PC-3 (cell line): ENCODE measurements at regions not wholly inside any gene's neighbourhood (a gene's known extent, or its start where the extent isn't known, plus 50 kb on each side); places are given as distances from the start of the nearest gene placed in this dataset.

Experiments used
- ATAC-seq: fragments of 200-7000 bp; cut with Tn5 transposase; 2 replicates; pipeline ENCODE4 v1.9.1; 2020; ENCODE audit warnings: mild to moderate bottlenecking, moderate library complexity
- BruUV-seq: library from RNA; stranded (reverse); fragments of 400-500 nt; replicated peaks from 2 replicates; lab custom pipeline; 2021; lab: Mats Ljungman, UMichigan
- CTCF ChIA-PET: fragments of 300-600 bp; sonication (Branson Sonifier 250); formaldehyde crosslinking; loops from one replicate; lab custom pipeline; 2022; ENCODE audit warnings: antibody characterized with exemption; lab: Charles Lee
- POLR2A ChIA-PET: fragments of 300-600 bp; sonication (Branson Sonifier 250); formaldehyde crosslinking; loops from one replicate; lab custom pipeline; 2022; ENCODE audit warnings: antibody characterized with exemption; ENCODE audit not compliant: unreplicated experiment; lab: Charles Lee
- DNase-seq: peaks from one replicate; pipeline ENCODE4 v3.0.0-alpha.2; 2015
- H2AFZ ChIP-seq: fragments of 300-600 bp; sonication (generic); 2 replicates; pipeline ENCODE4 v1.6.0; 2016; ENCODE audit warnings: antibody characterized with exemption, low read length
- H3F3A ChIP-seq: fragments of 300-600 bp; sonication (generic); one replicate; pipeline ENCODE4 v1.6.0; 2017; ENCODE audit warnings: antibody characterized with exemption, low read length, control low read depth, mild to moderate bottlenecking; ENCODE audit not compliant: unreplicated experiment
- H3K27ac ChIP-seq: fragments of 300-600 bp; sonication (generic); 2 replicates; pipeline ENCODE4 v1.5.1; 2016; ENCODE audit warnings: mild to moderate bottlenecking, low read length
- H3K27me3 ChIP-seq: fragments of 300-600 bp; sonication (generic); 2 replicates; pipeline ENCODE4 v1.6.1; 2016; ENCODE audit warnings: low read length, mixed read lengths
- H3K36me3 ChIP-seq: fragments of 300-600 bp; sonication (generic); 2 replicates; pipeline ENCODE4 v1.6.1; 2016; ENCODE audit warnings: low read depth, mixed run types, low read length, mixed read lengths
- H3K4me1 ChIP-seq: fragments of 300-600 bp; sonication (generic); 2 replicates; pipeline ENCODE4 v1.5.1; 2016; ENCODE audit warnings: low read length; ENCODE audit not compliant: insufficient read depth
- H3K4me2 ChIP-seq: fragments of 300-600 bp; sonication (generic); 2 replicates; pipeline ENCODE4 v1.6.0; 2016; ENCODE audit warnings: low read length
- H3K4me3 ChIP-seq: fragments of 300-600 bp; sonication (generic); 2 replicates; pipeline ENCODE4 v1.5.1; 2016; ENCODE audit warnings: mild to moderate bottlenecking, low read length, mixed read lengths
- H3K79me2 ChIP-seq: fragments of 300-600 bp; sonication (generic); 2 replicates; pipeline ENCODE4 v1.6.1; 2017; ENCODE audit warnings: low read length, mixed read lengths
- H3K9ac ChIP-seq: fragments of 300-600 bp; sonication (generic); 2 replicates; pipeline ENCODE4 v1.6.0; 2016; ENCODE audit warnings: mild to moderate bottlenecking, low read length
- H3K9me2 ChIP-seq: fragments of 300-600 bp; sonication (generic); replicated peaks from 2 replicates; pipeline ENCODE4 v1.6.1; 2016; ENCODE audit warnings: mixed run types, low read length, mixed read lengths
- H3K9me3 ChIP-seq: fragments of 300-600 bp; sonication (generic); 2 replicates; pipeline ENCODE4 v1.6.1; 2016; ENCODE audit warnings: low read length, mixed read lengths
- H4K20me1 ChIP-seq: fragments of 300-600 bp; sonication (generic); 2 replicates; pipeline ENCODE4 v1.6.1; 2016; ENCODE audit warnings: low read length, mixed read lengths
- EZH2 ChIP-seq: fragments of 300-600 bp; sonication (generic); IDR thresholded peaks from one replicate; pipeline ENCODE4 v1.6.1; 2017; ENCODE audit warnings: antibody characterized with exemption, mild to moderate bottlenecking, low read length; ENCODE audit not compliant: unreplicated experiment
- EZH2phosphoT487 ChIP-seq: fragments of 300-600 bp; sonication (generic); IDR thresholded peaks from 2 replicates; pipeline ENCODE4 v1.6.1; 2018; ENCODE audit warnings: mild to moderate bottlenecking, antibody characterized with exemption, low read length, borderline replicate concordance
- intact Hi-C: fragments of 100-400 bp; cut with micrococcal nuclease; formaldehyde crosslinking; loops from 2 replicates; pipeline ENCODE4 v1.9.0; 2023
- TF ChIP-seq, protein P1 (sequence below): fragments of 300-600 bp; sonication (generic); conservative IDR thresholded peaks from 2 replicates; pipeline ENCODE4 v1.5.1; 2017; ENCODE audit warnings: antibody characterized with exemption, low read depth, mild to moderate bottlenecking, low read length

DNA sequence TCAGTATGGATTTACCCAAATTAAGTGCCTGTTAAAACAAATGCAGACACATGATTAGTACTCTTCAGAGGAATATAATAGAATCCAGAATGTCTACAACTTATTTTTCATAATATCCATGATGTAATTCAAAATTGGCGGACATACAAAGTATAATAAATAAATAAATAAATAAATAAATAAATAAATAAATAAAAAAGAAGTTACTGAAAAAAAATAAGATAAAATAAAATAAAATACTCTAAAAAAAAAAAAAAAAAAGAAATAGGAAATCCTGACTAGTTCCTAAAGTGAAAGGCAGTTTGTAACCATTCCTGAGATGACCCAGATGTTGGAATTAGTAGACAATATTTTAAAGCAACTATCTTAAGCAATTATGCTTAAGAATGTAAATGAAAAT lies 219.0 kb upstream of the SPAG17 start:
- Histone ChIP-seq H3K27me3 (peaks cover 7% of the 10 kb centered on the region; the same call in 1 of the 2 replicates), H3K4me3 (no peak overlapping the region), H3K36me3 (no peaks in the 10 kb centered on the region), H2AFZ (no peak overlapping the region), H3K79me2 (no peaks in the 10 kb centered on the region), H3K27ac (no peak overlapping the region), H3K4me2 (no peak overlapping the region), H3K9me2 (no peaks in the 10 kb centered on the region), H4K20me1 (no peaks in the 10 kb centered on the region), H3K9me3 (no peaks in the 10 kb centered on the region), H3K9ac (no peak overlapping the region), H3F3A (no peaks in the 10 kb centered on the region), H3K4me1 (no peaks in the 10 kb centered on the region)
- no peak for DNase-seq
- BruUV-seq, result no TSS peak
- TF ChIP-seq EZH2phosphoT487, result no peak
- TF ChIP-seq, protein P1, sequence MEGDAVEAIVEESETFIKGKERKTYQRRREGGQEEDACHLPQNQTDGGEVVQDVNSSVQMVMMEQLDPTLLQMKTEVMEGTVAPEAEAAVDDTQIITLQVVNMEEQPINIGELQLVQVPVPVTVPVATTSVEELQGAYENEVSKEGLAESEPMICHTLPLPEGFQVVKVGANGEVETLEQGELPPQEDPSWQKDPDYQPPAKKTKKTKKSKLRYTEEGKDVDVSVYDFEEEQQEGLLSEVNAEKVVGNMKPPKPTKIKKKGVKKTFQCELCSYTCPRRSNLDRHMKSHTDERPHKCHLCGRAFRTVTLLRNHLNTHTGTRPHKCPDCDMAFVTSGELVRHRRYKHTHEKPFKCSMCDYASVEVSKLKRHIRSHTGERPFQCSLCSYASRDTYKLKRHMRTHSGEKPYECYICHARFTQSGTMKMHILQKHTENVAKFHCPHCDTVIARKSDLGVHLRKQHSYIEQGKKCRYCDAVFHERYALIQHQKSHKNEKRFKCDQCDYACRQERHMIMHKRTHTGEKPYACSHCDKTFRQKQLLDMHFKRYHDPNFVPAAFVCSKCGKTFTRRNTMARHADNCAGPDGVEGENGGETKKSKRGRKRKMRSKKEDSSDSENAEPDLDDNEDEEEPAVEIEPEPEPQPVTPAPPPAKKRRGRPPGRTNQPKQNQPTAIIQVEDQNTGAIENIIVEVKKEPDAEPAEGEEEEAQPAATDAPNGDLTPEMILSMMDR, result no peak
- TF ChIP-seq EZH2, result no peak
- intact Hi-C loops, result no loop called here
- POLR2A ChIA-PET, result no interaction called here
- ATAC-seq, result no peak
- CTCF ChIA-PET, result no interaction called here

DNA sequence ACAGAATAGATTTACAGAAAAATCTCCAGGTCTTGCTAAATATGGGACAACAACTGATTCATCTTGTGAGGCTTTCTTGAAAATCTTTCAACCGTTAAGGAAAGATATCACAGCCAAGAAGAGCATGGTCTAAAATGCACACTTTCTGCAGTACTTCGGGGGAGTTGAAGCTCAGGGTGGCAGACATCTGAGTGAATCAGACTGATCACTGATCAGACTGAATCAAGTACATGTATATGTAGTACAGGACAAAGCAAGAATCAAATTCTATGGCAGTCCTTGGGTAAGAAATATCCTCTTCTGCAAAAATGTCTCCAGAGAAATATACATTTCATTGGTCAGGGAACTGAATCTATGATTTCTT lies 212.4 kb upstream of the SPAG17 start:
- Histone ChIP-seq H3K9me2 (no peaks in the 10 kb centered on the region), H4K20me1 (no peaks in the 10 kb centered on the region), H3K9me3 (no peaks in the 10 kb centered on the region), H3K4me2 (no peak overlapping the region), H3K9ac (no peak overlapping the region), H3K4me1 (no peaks in the 10 kb centered on the region), H3F3A (no peaks in the 10 kb centered on the region), H2AFZ (no peak overlapping the region), H3K4me3 (no peak overlapping the region), H3K36me3 (no peaks in the 10 kb centered on the region), H3K27me3 (peaks cover 13% of the 10 kb centered on the region), H3K79me2 (no peaks in the 10 kb centered on the region), H3K27ac (no peak overlapping the region)
- BruUV-seq, result no TSS peak
- no peak for ATAC-seq
- DNase-seq, result no peak
- TF ChIP-seq, protein P1, result no peak
- no peak for TF ChIP-seq EZH2
- TF ChIP-seq EZH2phosphoT487, result no peak
- ChIA-PET POLR2A (no interaction called here), CTCF (no interaction called here)
- intact Hi-C loops, result no loop called here

DNA sequence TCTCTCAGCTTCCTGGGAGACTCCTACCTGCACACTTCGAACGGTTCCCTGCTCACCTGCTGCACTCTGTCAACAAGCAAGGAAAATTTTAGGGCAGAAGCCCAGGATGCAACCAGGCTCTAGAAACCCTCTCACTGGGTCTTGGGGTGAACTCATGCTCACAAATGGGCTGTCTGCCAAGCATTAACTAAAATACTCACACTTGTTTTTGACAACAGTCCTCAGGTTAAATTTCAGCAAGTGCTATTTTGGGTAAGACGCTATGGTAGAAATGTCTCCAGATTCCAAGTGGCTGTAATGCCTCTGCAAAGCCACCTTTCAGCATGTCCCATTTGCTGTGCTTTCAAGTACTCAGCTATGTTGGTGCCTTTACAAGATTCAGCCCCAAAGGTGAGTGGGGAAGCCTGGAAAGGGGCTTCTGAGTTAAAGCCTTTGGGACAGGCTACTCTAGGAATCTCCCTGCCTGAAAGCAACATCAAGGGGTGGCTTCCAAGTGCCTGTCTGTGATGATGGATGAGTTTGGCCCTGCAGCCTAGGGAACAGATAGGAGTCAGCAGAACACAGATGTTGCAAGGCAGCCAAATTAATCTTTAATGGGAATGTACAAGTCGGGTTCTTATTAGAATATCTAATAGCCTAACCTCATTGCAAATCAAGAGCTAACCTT lies 211.9 kb upstream of the SPAG17 start:
- ChIA-PET POLR2A (no interaction called here), CTCF (no interaction called here)
- no peak for ATAC-seq

More for the DNA sequence above, 211.9 kb upstream of the SPAG17 start:
- Histone ChIP-seq H3K4me3 (no peak overlapping the region), H2AFZ (no peak overlapping the region), H3F3A (no peaks in the 10 kb centered on the region), H3K9ac (no peak overlapping the region), H3K27me3 (peaks cover 15% of the 10 kb centered on the region), H3K27ac (no peak overlapping the region), H3K36me3 (no peaks in the 10 kb centered on the region), H3K9me2 (no peaks in the 10 kb centered on the region), H3K4me1 (no peaks in the 10 kb centered on the region), H3K79me2 (no peaks in the 10 kb centered on the region), H3K9me3 (no peaks in the 10 kb centered on the region), H4K20me1 (no peaks in the 10 kb centered on the region), H3K4me2 (no peak overlapping the region)
- DNase-seq, result no peak
- TF ChIP-seq EZH2phosphoT487 (no peak), EZH2 (no peak)
- TF ChIP-seq, protein P1, result no peak
- intact Hi-C loops, result no loop called here
- BruUV-seq, result no TSS peak
